Naive thymus-derived CD4-positive, alpha-beta T cell (primary cell): ENCODE measurements at regions not wholly inside any gene's neighbourhood (a gene's known extent, or its start where the extent isn't known, plus 50 kb on each side); places are given as distances from the start of the nearest gene placed in this dataset.

Experiments used
- ATAC-seq: fragments of 150-1000 bp; cut with Tn5 transposase; 2 replicates; pipeline ENCODE4 v1.10.0; 2021; ENCODE audit warnings: mild to moderate bottlenecking, moderate library complexity
- CTCF ChIA-PET: fragments of 350-600 bp; sonication (Branson Sonifier 250); formaldehyde crosslinking; loops from one replicate; lab custom pipeline; 2021; ENCODE audit warnings: antibody characterized with exemption; lab: Charles Lee
- POLR2A ChIA-PET: fragments of 350-600 bp; sonication (Branson Sonifier 250); formaldehyde crosslinking; loops from one replicate; lab custom pipeline; 2021; ENCODE audit warnings: antibody characterized with exemption, inconsistent platforms; lab: Charles Lee
- DNase-seq, 9 donors: peaks; one replicate each; pipeline versions ENCODE4 v3.0.0 to v3.0.0-alpha.2; 2020 to 2022; ENCODE audit warnings: mixed read lengths in 1 of 9
- H3K27ac ChIP-seq: one replicate; pipeline ENCODE4 v1.7.0; 2013; ENCODE audit warnings: mild to moderate bottlenecking, low read depth, low read length, moderate library complexity
- H3K27me3 ChIP-seq, 2 donors: one replicate each; pipeline ENCODE4 v1.7.0; 2013; ENCODE audit warnings: low read length in 2 of 2, mild to moderate bottlenecking in 2 of 2, moderate library complexity in 2 of 2; ENCODE audit not compliant: control insufficient read depth in 2 of 2, insufficient read depth in 2 of 2
- H3K36me3 ChIP-seq, 3 experiments: 1 replicate in 2 of 3; 2 replicates in 1 of 3; pipeline ENCODE4 v1.7.0; 2013; ENCODE audit warnings: low read length in 3 of 3, mild to moderate bottlenecking in 3 of 3, moderate library complexity in 1 of 3; ENCODE audit not compliant: insufficient read depth in 3 of 3, control insufficient read depth in 2 of 3
- H3K4me1 ChIP-seq, 2 donors: one replicate each; pipeline ENCODE4 v1.7.0; 2013; ENCODE audit warnings: low read length in 2 of 2, mild to moderate bottlenecking in 2 of 2, moderate library complexity in 1 of 2; ENCODE audit not compliant: control insufficient read depth in 2 of 2, insufficient read depth in 2 of 2
- H3K4me3 ChIP-seq: 2 replicates; pipeline ENCODE4 v1.7.0; 2013; ENCODE audit warnings: mild to moderate bottlenecking, low read length
- H3K9me3 ChIP-seq, 3 experiments: 1 replicate in 2 of 3; 2 replicates in 1 of 3; pipeline ENCODE4 v1.7.0; 2013; ENCODE audit warnings: low read length in 3 of 3; ENCODE audit not compliant: control insufficient read depth in 2 of 3
- H3K27ac Mint-ChIP-seq, 9 donors: one replicate each; pipeline ENCODE4 v1.8.0; 2020 to 2022; ENCODE audit warnings: mixed read lengths in 9 of 9, mild to moderate bottlenecking in 8 of 9, moderate library complexity in 5 of 9, inconsistent platforms in 2 of 9
- H3K27me3 Mint-ChIP-seq, 5 donors: one replicate each; pipeline ENCODE4 v1.8.0; 2021 to 2022; ENCODE audit warnings: mixed read lengths in 5 of 5, mild to moderate bottlenecking in 1 of 5
- H3K36me3 Mint-ChIP-seq, 5 donors: one replicate each; pipeline ENCODE4 v1.8.0; 2020 to 2022; ENCODE audit warnings: mixed read lengths in 5 of 5, mild to moderate bottlenecking in 3 of 5, inconsistent platforms in 1 of 5
- H3K4me1 Mint-ChIP-seq, 7 donors: one replicate each; pipeline ENCODE4 v1.8.0; 2020 to 2022; ENCODE audit warnings: mixed read lengths in 7 of 7, mild to moderate bottlenecking in 3 of 7, inconsistent platforms in 1 of 7
- H3K4me3 Mint-ChIP-seq, 10 donors: one replicate each; pipeline ENCODE4 v1.8.0; 2020 to 2022; ENCODE audit warnings: mild to moderate bottlenecking in 10 of 10, mixed read lengths in 10 of 10, moderate library complexity in 6 of 10, inconsistent platforms in 2 of 10
- H3K9me3 Mint-ChIP-seq, 11 donors: one replicate each; pipeline ENCODE4 v1.8.0; 2020 to 2022; ENCODE audit warnings: mixed read lengths in 11 of 11, mild to moderate bottlenecking in 4 of 11, inconsistent platforms in 1 of 11, moderate library complexity in 1 of 11
- intact Hi-C, 2 donors: fragments of 100-400 bp; cut with micrococcal nuclease; formaldehyde crosslinking; loops; one replicate each; pipeline ENCODE4 v1.15.1; 2023

- CTCF ChIA-PET, result interaction anchor here (1.4 kb wide), 1 partner anchor 413 kb away, joined by 4 read pairs; no protein-coding TSS in a partner anchor
These were observed 579.4 kb upstream of the TBL1XR1 start for GRCh38 chr3:177776661-177777101.

GRCh38 chr3:177777699-177778098 lies 580.4 kb upstream of the TBL1XR1 start:
- no peak overlapping the region for H3K4me3 ChIP-seq
- H3K36me3 ChIP-seq, result no peaks in the 10 kb centered on the region
- intact Hi-C loops, result loop anchor here (1.0 to 5.0 kb wide), 8 partner anchors 225 to 905 kb away; partner anchors contain the start of gene TBL1XR1 (in 1 of the 2)
- H3K4me3 Mint-ChIP-seq, result peak overlapping the region in 1 of 10 donors; percentile 16
- H3K27me3 ChIP-seq, result no peaks in the 10 kb centered on the region
- H3K4me1 ChIP-seq, result peaks cover 9 to 18% of the 10 kb centered on the region in 2 donors
- no peaks in the 10 kb centered on the region for H3K9me3 ChIP-seq
- no peaks in the 10 kb centered on the region for H3K27me3 Mint-ChIP-seq
- peak in 5 of 9 donors; percentile 10 to 35 (median 26) for DNase-seq
- no peak overlapping the region for H3K27ac ChIP-seq
- ATAC-seq, result peak; percentile 65
- ChIA-PET CTCF (interaction anchor here (0.5 to 1.4 kb wide), 3 partner anchors 9 to 414 kb away, joined by 3 to 4 read pairs (median 3); no protein-coding TSS in a partner anchor), POLR2A (interaction anchor here (1.2 kb wide), 1 partner anchor 418 kb away, joined by 3 read pairs; no protein-coding TSS in a partner anchor)
- no peaks in the 10 kb centered on the region for H3K36me3 Mint-ChIP-seq
- H3K27ac Mint-ChIP-seq, result peak overlapping the region in 3 of 9 donors; percentile 21 to 55 (median 29)
- H3K4me1 Mint-ChIP-seq, result peaks cover 13 to 20% (median 15%) of the 10 kb centered on the region in 7 donors
- peaks cover 0 to 2% (median 0%) of the 10 kb centered on the region in 11 donors for H3K9me3 Mint-ChIP-seq

More at GRCh38 chr3:177776661-177777101, 579.4 kb upstream of the TBL1XR1 start:
- H3K9me3 Mint-ChIP-seq, result peaks cover 0 to 9% (median 0%) of the 10 kb centered on the region in 11 donors
- Histone ChIP-seq H3K4me3 (no peak overlapping the region), H3K27me3 (no peaks in the 10 kb centered on the region), H3K4me1 (peaks cover 9 to 18% of the 10 kb centered on the region in 2 donors), H3K27ac (no peak overlapping the region), H3K36me3 (no peaks in the 10 kb centered on the region), H3K9me3 (no peaks in the 10 kb centered on the region)
- no peaks in the 10 kb centered on the region for H3K36me3 Mint-ChIP-seq
- DNase-seq, result no peak
- no peak overlapping the region for H3K4me3 Mint-ChIP-seq
- POLR2A ChIA-PET, result interaction anchor here (1.2 kb wide), 1 partner anchor 417 kb away, joined by 3 read pairs; no protein-coding TSS in a partner anchor
- no peak for ATAC-seq
- no peaks in the 10 kb centered on the region for H3K27me3 Mint-ChIP-seq
- intact Hi-C loops, result loop anchor here (1.0 to 5.0 kb wide), 8 partner anchors 224 to 904 kb away; partner anchors contain the start of gene TBL1XR1 (in 1 of the 2)
- H3K4me1 Mint-ChIP-seq, result peaks cover 13 to 20% (median 15%) of the 10 kb centered on the region in 7 donors
- no peak overlapping the region for H3K27ac Mint-ChIP-seq

GRCh38 chr3:177778633-177779032 lies 581.4 kb upstream of the TBL1XR1 start:
- peak in 4 of 9 donors; percentile 4 to 23 (median 11) for DNase-seq
- no peaks in the 10 kb centered on the region for H3K36me3 ChIP-seq
- peak overlapping the region in 6 of 9 donors; percentile 4 to 58 (median 48) for H3K27ac Mint-ChIP-seq
- no peak for ATAC-seq
- no peaks in the 10 kb centered on the region for H3K36me3 Mint-ChIP-seq
- H3K9me3 Mint-ChIP-seq, result peaks cover 0 to 2% (median 0%) of the 10 kb centered on the region in 11 donors
- peak overlapping the region in 7 of 10 donors; percentile 32 to 66 (median 48) for H3K4me3 Mint-ChIP-seq
- no peaks in the 10 kb centered on the region for H3K9me3 ChIP-seq
- H3K4me1 Mint-ChIP-seq, result peaks cover 13 to 20% (median 15%) of the 10 kb centered on the region in 7 donors
- CTCF ChIA-PET, result interaction anchor here (0.7 kb wide), 1 partner anchor 239 kb away, joined by 3 read pairs; no protein-coding TSS in a partner anchor
- H3K27ac ChIP-seq, result no peak overlapping the region
- no peak overlapping the region for H3K4me3 ChIP-seq
- no peaks in the 10 kb centered on the region for H3K27me3 ChIP-seq
- intact Hi-C loops, result loop anchor here (5.0 kb wide), 4 partner anchors 226 to 726 kb away; partner anchors contain the start of gene TBL1XR1 (in 1 of the 2)
- POLR2A ChIA-PET, result interaction anchor here (0.7 to 0.9 kb wide), 2 partner anchors 19 to 418 kb away, joined by 3 read pairs; no protein-coding TSS in a partner anchor
- H3K27me3 Mint-ChIP-seq, result no peaks in the 10 kb centered on the region
- H3K4me1 ChIP-seq, result peaks cover 9 to 18% of the 10 kb centered on the region in 2 donors

- peak overlapping the region in 1 of 9 donors; percentile 55 for H3K27ac Mint-ChIP-seq
- POLR2A ChIA-PET, result no interaction called here
- no peak overlapping the region for H3K4me3 Mint-ChIP-seq
- H3K4me1 Mint-ChIP-seq, result peaks cover 19 to 35% (median 26%) of the 10 kb centered on the region in 7 donors
- DNase-seq (no peak), ATAC-seq (no peak)
- H3K27me3 ChIP-seq, result no peaks in the 10 kb centered on the region
- no peak overlapping the region for H3K27ac ChIP-seq
- no peaks in the 10 kb centered on the region for H3K27me3 Mint-ChIP-seq
- intact Hi-C loops, result no loop called here
- H3K9me3 ChIP-seq, result no peaks in the 10 kb centered on the region
- peaks cover 0 to 5% (median 0%) of the 10 kb centered on the region in 11 donors for H3K9me3 Mint-ChIP-seq
- peaks cover 9 to 18% of the 10 kb centered on the region in 2 donors for H3K4me1 ChIP-seq
- H3K4me3 ChIP-seq, result no peak overlapping the region
- H3K36me3 ChIP-seq, result no peaks in the 10 kb centered on the region
- CTCF ChIA-PET, result no interaction called here
- peaks cover 0 to 2% (median 0%) of the 10 kb centered on the region in 5 donors for H3K36me3 Mint-ChIP-seq
These were observed 584.4 kb upstream of the TBL1XR1 start for GRCh38 chr3:177781686-177782161.

- Histone ChIP-seq H3K9me3 (no peaks in the 10 kb centered on the region), H3K36me3 (no peaks in the 10 kb centered on the region), H3K27ac (no peak overlapping the region), H3K4me1 (peaks cover 4 to 10% of the 10 kb centered on the region in 2 donors), H3K27me3 (no peaks in the 10 kb centered on the region), H3K4me3 (no peak overlapping the region)
- Mint-ChIP-seq H3K27ac (no peak overlapping the region), H3K27me3 (no peaks in the 10 kb centered on the region), H3K36me3 (peaks cover 0 to 2% (median 0%) of the 10 kb centered on the region in 5 donors), H3K9me3 (peaks cover 0 to 5% (median 0%) of the 10 kb centered on the region in 11 donors), H3K4me1 (peaks cover 12 to 41% (median 24%) of the 10 kb centered on the region in 7 donors), H3K4me3 (no peak overlapping the region)
- POLR2A ChIA-PET, result interaction anchor here (0.7 kb wide), 1 partner anchor 219 kb away, joined by 3 read pairs; no protein-coding TSS in a partner anchor
- DNase-seq, result no peak
- ATAC-seq, result no peak
- intact Hi-C loops, result no loop called here
- CTCF ChIA-PET, result no interaction called here
These were observed 586.1 kb upstream of the TBL1XR1 start for GRCh38 chr3:177783338-177783737.

GRCh38 chr3:177783767-177784166 lies 586.5 kb upstream of the TBL1XR1 start:
- H3K27ac Mint-ChIP-seq, result no peak overlapping the region
- H3K4me3 ChIP-seq, result no peak overlapping the region
- CTCF ChIA-PET, result no interaction called here
- ATAC-seq (no peak), DNase-seq (no peak)
- no peak overlapping the region for H3K27ac ChIP-seq
- H3K4me1 Mint-ChIP-seq, result peaks cover 8 to 37% (median 20%) of the 10 kb centered on the region in 7 donors
- no peak overlapping the region for H3K4me3 Mint-ChIP-seq
- H3K4me1 ChIP-seq, result peaks cover 0 to 7% of the 10 kb centered on the region in 2 donors
- H3K36me3 Mint-ChIP-seq, result peaks cover 0 to 2% (median 0%) of the 10 kb centered on the region in 5 donors
- H3K36me3 ChIP-seq, result no peaks in the 10 kb centered on the region
- intact Hi-C loops, result no loop called here
- no peaks in the 10 kb centered on the region for H3K9me3 ChIP-seq
- H3K9me3 Mint-ChIP-seq, result peaks cover 0 to 5% (median 0%) of the 10 kb centered on the region in 11 donors
- POLR2A ChIA-PET, result interaction anchor here (0.7 kb wide), 1 partner anchor 219 kb away, joined by 3 read pairs; no protein-coding TSS in a partner anchor
- no peaks in the 10 kb centered on the region for H3K27me3 Mint-ChIP-seq
- no peaks in the 10 kb centered on the region for H3K27me3 ChIP-seq
